Esophagus squamous epithelium (tissue), 5 donors: ENCODE measurements at regions not wholly inside any gene's neighbourhood (a gene's known extent, or its start where the extent isn't known, plus 50 kb on each side); places are given as distances from the start of the nearest gene placed in this dataset.
A peak's percentile ranks its signal among the peaks of the same experiment; 100 is the strongest.

Experiments used
- DNase-seq: peaks from one replicate; lab custom pipeline; 2025; lab: John Stamatoyannopoulos, UW
- H3K27ac ChIP-seq, 4 donors: fragments of 200-600 bp; sonication (generic); one replicate each; pipeline ENCODE4 v1.5.1; 2016 to 2019; ENCODE audit warnings: mild to moderate bottlenecking in 1 of 4
- H3K27me3 ChIP-seq, 4 donors: fragments of 200-600 bp; sonication (generic); 1 replicate in 3 of 4; 2 replicates in 1 of 4; pipeline versions ENCODE4 v1.5.1 to v1.6.0; 2017 to 2021; ENCODE audit warnings: antibody characterized with exemption in 1 of 4
- H3K36me3 ChIP-seq, 3 donors: fragments of 200-600 bp; sonication (generic); one replicate each; pipeline ENCODE4 v1.5.1; 2016 to 2019
- H3K4me1 ChIP-seq, 3 donors: fragments of 200-600 bp; sonication (generic); one replicate each; pipeline ENCODE4 v1.5.1; 2017 to 2019
- H3K4me3 ChIP-seq, 4 donors: fragments of 200-600 bp; sonication (generic); 1 replicate in 3 of 4; 2 replicates in 1 of 4; pipeline ENCODE4 v1.5.1; 2016 to 2019; ENCODE audit warnings: mild to moderate bottlenecking in 2 of 4, moderate library complexity in 1 of 4
- H3K9me3 ChIP-seq, 3 donors: fragments of 200-600 bp; sonication (generic); one replicate each; pipeline ENCODE4 v1.5.1; 2016 to 2019
- CTCF ChIP-seq, 6 experiments: fragments of 450-650 bp in 4 of 6; fragments of 200-600 bp in 2 of 6; sonication (generic) in 2 of 6; IDR thresholded peaks; one replicate each; pipeline ENCODE4 v1.5.1; 2016 to 2019; ENCODE audit warnings: antibody characterized with exemption in 6 of 6, mild to moderate bottlenecking in 4 of 6, moderate library complexity in 4 of 6
- POLR2A ChIP-seq, 4 donors: fragments of 450-650 bp; IDR thresholded peaks; one replicate each; pipeline ENCODE4 v1.6.1; 2017; ENCODE audit warnings: antibody characterized with exemption in 4 of 4, mild to moderate bottlenecking in 4 of 4, moderate library complexity in 3 of 4
- WGBS, 2 donors: methylation state at CpG; one replicate each; pipeline ENCODE4 v1.1.5; 2018; 5-methylcytosine and 5-hydroxymethylcytosine counted together
- intact Hi-C: fragments of 100-400 bp; cut with DNase I; formaldehyde crosslinking; loops from one replicate; pipeline ENCODE4 v1.15.0; 2022
- donor health status: DM: yes; HTN: yes; CAD: no.

- Histone ChIP-seq H3K27me3 (no peaks in the 10 kb centered on the region), H3K36me3 (no peaks in the 10 kb centered on the region), H3K9me3 (no peaks in the 10 kb centered on the region), H3K4me3 (no peak overlapping the region), H3K4me1 (no peaks in the 10 kb centered on the region), H3K27ac (no peak overlapping the region)
- WGBS, 2 donors, result 46 to 53% methylated on average over 3 of the region's 3 CpGs
- no peak for TF ChIP-seq CTCF (IDR thresholded peaks at IDR 0.05)
- no peak for TF ChIP-seq POLR2A (IDR thresholded peaks at IDR 0.05)
- intact Hi-C loops, result no loop called here
- no peak for DNase-seq
Measured at GRCh38 chr6:19127081-19127480, 710.1 kb upstream of the ID4 start.

- WGBS, 2 donors, result 77 to 84% methylated on average over 8 of the region's 8 CpGs
- no peak overlapping the region for H3K4me3 ChIP-seq
- intact Hi-C loops, result no loop called here
- TF ChIP-seq POLR2A (IDR thresholded peaks at IDR 0.05) (no peak), CTCF (IDR thresholded peaks at IDR 0.05) (no peak)
- no peaks in the 10 kb centered on the region for H3K4me1 ChIP-seq
- no peaks in the 10 kb centered on the region for H3K36me3 ChIP-seq
- no peak overlapping the region for H3K27ac ChIP-seq
- H3K27me3 ChIP-seq, result no peaks in the 10 kb centered on the region
- no peaks in the 10 kb centered on the region for H3K9me3 ChIP-seq
- DNase-seq, result no peak
Measured at GRCh38 chr6:19128701-19129100, 708.5 kb upstream of the ID4 start.

DNA sequence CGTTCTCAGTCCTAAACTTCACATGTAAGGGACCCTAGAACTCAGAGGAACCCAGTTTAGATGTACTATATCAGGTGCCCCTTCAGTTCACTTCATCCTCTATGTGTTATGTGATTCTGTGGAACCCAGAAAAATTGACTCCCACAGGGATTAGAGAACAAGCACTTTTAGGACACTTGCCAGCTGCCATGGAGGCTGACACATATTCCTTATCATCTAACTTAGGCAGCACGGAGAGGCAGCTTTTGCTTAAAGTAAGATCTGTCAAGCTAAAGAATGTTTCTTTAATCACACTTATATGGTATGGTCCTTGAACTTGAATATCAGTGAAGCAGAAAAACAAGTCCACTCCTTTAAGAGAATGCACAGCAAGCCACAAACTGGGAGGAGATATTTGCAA, 701.5 kb upstream of the ID4 start:
- H3K4me1 ChIP-seq, result no peaks in the 10 kb centered on the region
- TF ChIP-seq CTCF (IDR thresholded peaks at IDR 0.05) (no peak), POLR2A (IDR thresholded peaks at IDR 0.05) (no peak)
- intact Hi-C loops, result no loop called here
- H3K27me3 ChIP-seq, result no peaks in the 10 kb centered on the region
- H3K36me3 ChIP-seq, result no peaks in the 10 kb centered on the region
- no peak overlapping the region for H3K4me3 ChIP-seq
- H3K9me3 ChIP-seq, result no peaks in the 10 kb centered on the region
- WGBS, 2 donors, result 45 to 50% methylated on average over 2 of the region's 2 CpGs
- no peak overlapping the region for H3K27ac ChIP-seq
- no peak for DNase-seq

DNA sequence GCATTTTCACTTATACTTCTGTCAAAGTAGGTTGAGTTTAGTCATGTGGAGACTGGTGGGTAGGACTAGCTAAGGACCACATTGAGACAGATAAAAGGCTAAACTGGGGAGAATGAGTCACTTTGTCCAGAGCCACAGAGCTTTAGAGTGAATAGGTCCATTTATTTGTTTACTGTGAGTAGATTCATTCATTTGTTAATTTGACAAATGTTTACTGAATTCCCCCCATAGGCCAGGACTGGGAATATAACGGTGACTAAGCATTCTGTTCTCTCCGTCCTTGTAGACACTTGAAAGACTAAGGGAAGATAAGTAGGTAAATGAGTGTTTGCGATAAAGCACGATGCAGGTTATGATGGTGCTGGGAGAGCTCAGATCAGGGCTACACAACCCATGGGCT, 699.7 kb upstream of the ID4 start:
- no peaks in the 10 kb centered on the region for H3K27me3 ChIP-seq
- no peak for TF ChIP-seq CTCF (IDR thresholded peaks at IDR 0.05)
- no peak for TF ChIP-seq POLR2A (IDR thresholded peaks at IDR 0.05)
- intact Hi-C loops, result no loop called here
- no peaks in the 10 kb centered on the region for H3K4me1 ChIP-seq
- no peak overlapping the region for H3K27ac ChIP-seq
- 64 to 75% methylated on average over 4 of the region's 4 CpGs for WGBS, 2 donors
- H3K4me3 ChIP-seq, result no peak overlapping the region
- no peak for DNase-seq
- H3K36me3 ChIP-seq, result no peaks in the 10 kb centered on the region
- no peaks in the 10 kb centered on the region for H3K9me3 ChIP-seq

DNA sequence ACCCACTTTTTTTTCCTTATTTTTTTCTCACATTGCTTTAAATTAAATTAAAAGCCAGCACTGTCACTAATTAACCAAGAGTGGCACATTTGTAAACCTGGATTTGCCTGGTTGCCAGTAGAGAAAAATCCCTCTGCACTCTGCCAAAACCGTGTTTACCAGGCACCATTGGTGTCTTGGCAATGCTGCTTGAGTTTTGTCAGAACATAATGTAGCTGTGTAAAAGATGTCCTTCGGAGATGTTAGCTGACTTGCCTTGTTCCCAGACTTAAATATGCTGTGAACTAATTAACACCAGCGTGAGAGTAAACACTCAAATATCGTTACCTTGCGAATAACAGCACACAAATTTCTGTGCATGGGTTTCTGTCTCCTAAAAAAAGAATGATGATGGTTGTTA, 694.9 kb upstream of the ID4 start:
- 54 to 59% methylated on average over 5 of the region's 5 CpGs for WGBS, 2 donors
- no peak for TF ChIP-seq POLR2A (IDR thresholded peaks at IDR 0.05)
- no peak for TF ChIP-seq CTCF (IDR thresholded peaks at IDR 0.05)
- no peak for DNase-seq
- intact Hi-C loops, result no loop called here
- H3K27me3 ChIP-seq, result no peaks in the 10 kb centered on the region
- no peaks in the 10 kb centered on the region for H3K9me3 ChIP-seq
- no peak overlapping the region for H3K4me3 ChIP-seq
- H3K4me1 ChIP-seq, result no peaks in the 10 kb centered on the region
- peak overlapping the region in 1 of 4 donors; percentile 38 for H3K27ac ChIP-seq
- no peaks in the 10 kb centered on the region for H3K36me3 ChIP-seq
